PC-3 (cell line): ENCODE measurements at regions not wholly inside any gene's neighbourhood (a gene's known extent, or its start where the extent isn't known, plus 50 kb on each side); places are given as distances from the start of the nearest gene placed in this dataset.

Source experiments
- ATAC-seq: fragments of 200-7000 bp; cut with Tn5 transposase; 2 replicates; pipeline ENCODE4 v1.9.1; 2020; ENCODE audit warnings: mild to moderate bottlenecking, moderate library complexity
- BruUV-seq: library from RNA; stranded (reverse); fragments of 400-500 nt; replicated peaks from 2 replicates; lab custom pipeline; 2021; lab: Mats Ljungman, UMichigan
- CTCF ChIA-PET: fragments of 300-600 bp; sonication (Branson Sonifier 250); formaldehyde crosslinking; loops from one replicate; lab custom pipeline; 2022; ENCODE audit warnings: antibody characterized with exemption; lab: Charles Lee
- POLR2A ChIA-PET: fragments of 300-600 bp; sonication (Branson Sonifier 250); formaldehyde crosslinking; loops from one replicate; lab custom pipeline; 2022; ENCODE audit warnings: antibody characterized with exemption; ENCODE audit not compliant: unreplicated experiment; lab: Charles Lee
- DNase-seq: peaks from one replicate; pipeline ENCODE4 v3.0.0-alpha.2; 2015
- H2AFZ ChIP-seq: fragments of 300-600 bp; sonication (generic); 2 replicates; pipeline ENCODE4 v1.6.0; 2016; ENCODE audit warnings: antibody characterized with exemption, low read length
- H3F3A ChIP-seq: fragments of 300-600 bp; sonication (generic); one replicate; pipeline ENCODE4 v1.6.0; 2017; ENCODE audit warnings: antibody characterized with exemption, low read length, control low read depth, mild to moderate bottlenecking; ENCODE audit not compliant: unreplicated experiment
- H3K27ac ChIP-seq: fragments of 300-600 bp; sonication (generic); 2 replicates; pipeline ENCODE4 v1.5.1; 2016; ENCODE audit warnings: mild to moderate bottlenecking, low read length
- H3K27me3 ChIP-seq: fragments of 300-600 bp; sonication (generic); 2 replicates; pipeline ENCODE4 v1.6.1; 2016; ENCODE audit warnings: low read length, mixed read lengths
- H3K36me3 ChIP-seq: fragments of 300-600 bp; sonication (generic); 2 replicates; pipeline ENCODE4 v1.6.1; 2016; ENCODE audit warnings: low read depth, mixed run types, low read length, mixed read lengths
- H3K4me1 ChIP-seq: fragments of 300-600 bp; sonication (generic); 2 replicates; pipeline ENCODE4 v1.5.1; 2016; ENCODE audit warnings: low read length; ENCODE audit not compliant: insufficient read depth
- H3K4me2 ChIP-seq: fragments of 300-600 bp; sonication (generic); 2 replicates; pipeline ENCODE4 v1.6.0; 2016; ENCODE audit warnings: low read length
- H3K4me3 ChIP-seq: fragments of 300-600 bp; sonication (generic); 2 replicates; pipeline ENCODE4 v1.5.1; 2016; ENCODE audit warnings: mild to moderate bottlenecking, low read length, mixed read lengths
- H3K79me2 ChIP-seq: fragments of 300-600 bp; sonication (generic); 2 replicates; pipeline ENCODE4 v1.6.1; 2017; ENCODE audit warnings: low read length, mixed read lengths
- H3K9ac ChIP-seq: fragments of 300-600 bp; sonication (generic); 2 replicates; pipeline ENCODE4 v1.6.0; 2016; ENCODE audit warnings: mild to moderate bottlenecking, low read length
- H3K9me2 ChIP-seq: fragments of 300-600 bp; sonication (generic); replicated peaks from 2 replicates; pipeline ENCODE4 v1.6.1; 2016; ENCODE audit warnings: mixed run types, low read length, mixed read lengths
- H3K9me3 ChIP-seq: fragments of 300-600 bp; sonication (generic); 2 replicates; pipeline ENCODE4 v1.6.1; 2016; ENCODE audit warnings: low read length, mixed read lengths
- H4K20me1 ChIP-seq: fragments of 300-600 bp; sonication (generic); 2 replicates; pipeline ENCODE4 v1.6.1; 2016; ENCODE audit warnings: low read length, mixed read lengths
- EZH2 ChIP-seq: fragments of 300-600 bp; sonication (generic); IDR thresholded peaks from one replicate; pipeline ENCODE4 v1.6.1; 2017; ENCODE audit warnings: antibody characterized with exemption, mild to moderate bottlenecking, low read length; ENCODE audit not compliant: unreplicated experiment
- EZH2phosphoT487 ChIP-seq: fragments of 300-600 bp; sonication (generic); IDR thresholded peaks from 2 replicates; pipeline ENCODE4 v1.6.1; 2018; ENCODE audit warnings: mild to moderate bottlenecking, antibody characterized with exemption, low read length, borderline replicate concordance
- intact Hi-C: fragments of 100-400 bp; cut with micrococcal nuclease; formaldehyde crosslinking; loops from 2 replicates; pipeline ENCODE4 v1.9.0; 2023
- TF ChIP-seq, protein P1 (sequence below): fragments of 300-600 bp; sonication (generic); conservative IDR thresholded peaks from 2 replicates; pipeline ENCODE4 v1.5.1; 2017; ENCODE audit warnings: antibody characterized with exemption, low read depth, mild to moderate bottlenecking, low read length

DNA sequence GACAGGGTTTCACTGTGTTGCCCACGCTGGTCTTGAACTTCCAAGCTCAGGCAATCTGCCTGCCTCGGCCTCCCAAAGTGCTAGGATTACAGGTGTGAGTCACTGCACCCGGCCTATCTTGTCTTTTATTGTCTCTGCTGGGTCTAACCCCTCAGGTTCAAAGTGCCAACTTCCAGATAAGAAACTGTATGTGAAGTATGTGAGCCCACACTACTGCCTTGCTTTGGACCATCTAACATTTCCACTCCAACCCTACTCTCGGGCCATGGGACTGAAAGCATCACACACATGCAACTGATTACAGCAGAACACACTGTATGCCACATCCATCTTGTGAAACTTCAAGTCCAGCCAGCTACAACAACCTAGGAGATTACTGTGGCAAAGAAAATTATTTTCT is 256.1 kb upstream of the VEPH1 start:
- Histone ChIP-seq H3K36me3 (no peaks in the 10 kb centered on the region), H3K9me2 (no peaks in the 10 kb centered on the region), H3K4me3 (no peak overlapping the region), H3F3A (no peaks in the 10 kb centered on the region), H3K9me3 (no peaks in the 10 kb centered on the region), H3K27me3 (no peaks in the 10 kb centered on the region), H4K20me1 (no peaks in the 10 kb centered on the region), H3K9ac (no peak overlapping the region), H3K4me1 (no peaks in the 10 kb centered on the region), H3K79me2 (no peaks in the 10 kb centered on the region), H2AFZ (no peak overlapping the region), H3K4me2 (no peak overlapping the region), H3K27ac (no peak overlapping the region)
- ChIA-PET CTCF (no interaction called here), POLR2A (no interaction called here)
- ATAC-seq = no peak
- BruUV-seq = no TSS peak
- no peak for DNase-seq
- TF ChIP-seq EZH2phosphoT487 = no peak
- TF ChIP-seq, protein P1, sequence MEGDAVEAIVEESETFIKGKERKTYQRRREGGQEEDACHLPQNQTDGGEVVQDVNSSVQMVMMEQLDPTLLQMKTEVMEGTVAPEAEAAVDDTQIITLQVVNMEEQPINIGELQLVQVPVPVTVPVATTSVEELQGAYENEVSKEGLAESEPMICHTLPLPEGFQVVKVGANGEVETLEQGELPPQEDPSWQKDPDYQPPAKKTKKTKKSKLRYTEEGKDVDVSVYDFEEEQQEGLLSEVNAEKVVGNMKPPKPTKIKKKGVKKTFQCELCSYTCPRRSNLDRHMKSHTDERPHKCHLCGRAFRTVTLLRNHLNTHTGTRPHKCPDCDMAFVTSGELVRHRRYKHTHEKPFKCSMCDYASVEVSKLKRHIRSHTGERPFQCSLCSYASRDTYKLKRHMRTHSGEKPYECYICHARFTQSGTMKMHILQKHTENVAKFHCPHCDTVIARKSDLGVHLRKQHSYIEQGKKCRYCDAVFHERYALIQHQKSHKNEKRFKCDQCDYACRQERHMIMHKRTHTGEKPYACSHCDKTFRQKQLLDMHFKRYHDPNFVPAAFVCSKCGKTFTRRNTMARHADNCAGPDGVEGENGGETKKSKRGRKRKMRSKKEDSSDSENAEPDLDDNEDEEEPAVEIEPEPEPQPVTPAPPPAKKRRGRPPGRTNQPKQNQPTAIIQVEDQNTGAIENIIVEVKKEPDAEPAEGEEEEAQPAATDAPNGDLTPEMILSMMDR = no peak
- TF ChIP-seq EZH2 = no peak
- intact Hi-C loops = no loop called here

GRCh38 chr3:157755233-157755632 is 252.0 kb upstream of the VEPH1 start:
- Histone ChIP-seq H3K4me2 (no peak overlapping the region), H3K79me2 (no peaks in the 10 kb centered on the region), H4K20me1 (no peaks in the 10 kb centered on the region), H3K9me3 (0 out of 2 replicates have a peak, but pooled peaks cover 3% of the 10 kb centered on the region), H3K36me3 (no peaks in the 10 kb centered on the region), H3K4me1 (no peaks in the 10 kb centered on the region), H3K9ac (no peak overlapping the region), H3F3A (no peaks in the 10 kb centered on the region), H3K27me3 (no peaks in the 10 kb centered on the region), H3K4me3 (no peak overlapping the region), H3K27ac (no peak overlapping the region), H2AFZ (no peak overlapping the region), H3K9me2 (no peaks in the 10 kb centered on the region)
- intact Hi-C loops = no loop called here
- TF ChIP-seq, protein P1 = peak; percentile 54
- no peak for TF ChIP-seq EZH2phosphoT487
- DNase-seq (peak; percentile 9), ATAC-seq (no peak)
- ChIA-PET POLR2A (no interaction called here), CTCF (no interaction called here)
- no TSS peak for BruUV-seq

DNA sequence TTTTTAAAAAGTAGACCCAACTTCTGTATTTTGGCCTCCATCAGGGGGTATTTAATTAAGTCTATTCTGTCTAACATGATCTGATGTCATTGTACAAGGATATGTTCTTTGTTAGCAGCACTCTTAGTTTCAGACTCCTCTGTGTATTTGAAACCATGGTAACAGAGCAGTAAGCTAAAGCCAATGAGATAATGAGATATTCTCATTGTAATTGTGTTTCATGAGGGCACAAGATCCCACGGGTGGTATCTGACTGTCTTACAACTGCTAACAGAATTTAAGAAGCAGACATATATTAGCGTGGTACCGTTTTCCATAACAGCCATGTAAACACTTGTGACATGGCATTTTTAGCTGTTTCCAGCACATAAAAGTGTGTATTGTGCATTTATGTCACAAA is 251.2 kb upstream of the VEPH1 start:
- no peak for ATAC-seq
- Histone ChIP-seq H3K27ac (no peak overlapping the region), H3K9ac (no peak overlapping the region), H2AFZ (no peak overlapping the region), H3K4me3 (no peak overlapping the region), H3K9me3 (0 out of 2 replicates have a peak, but pooled peaks cover 6% of the 10 kb centered on the region), H3K79me2 (no peaks in the 10 kb centered on the region), H4K20me1 (no peaks in the 10 kb centered on the region), H3K36me3 (no peaks in the 10 kb centered on the region), H3K4me2 (no peak overlapping the region), H3K27me3 (no peaks in the 10 kb centered on the region), H3F3A (no peaks in the 10 kb centered on the region), H3K9me2 (no peaks in the 10 kb centered on the region), H3K4me1 (no peaks in the 10 kb centered on the region)
- CTCF ChIA-PET = interaction anchor here (0.6 kb wide), 1 partner anchor 165 kb away, joined by 4 read pairs; no protein-coding TSS in a partner anchor
- intact Hi-C loops = no loop called here
- POLR2A ChIA-PET = no interaction called here
- TF ChIP-seq, protein P1 = no peak
- TF ChIP-seq EZH2phosphoT487 (no peak), EZH2 (no peak)
- no TSS peak for BruUV-seq
- DNase-seq = no peak
